Ectodermal cell (in vitro differentiated cells): ENCODE measurements at regions not wholly inside any gene's neighbourhood (a gene's known extent, or its start where the extent isn't known, plus 50 kb on each side); places are given as distances from the start of the nearest gene placed in this dataset.

ENCODE experiments used
- H3K27ac ChIP-seq: 2 replicates; pipeline ENCODE4 v1.7.0; 2013; ENCODE audit warnings: mild to moderate bottlenecking, low read depth, low read length; ENCODE audit not compliant: insufficient read depth, poor library complexity, severe bottlenecking
- H3K27me3 ChIP-seq: 2 replicates; pipeline ENCODE4 v1.7.0; 2013; ENCODE audit warnings: mild to moderate bottlenecking, low read length; ENCODE audit not compliant: insufficient read depth, control insufficient read depth, poor library complexity, severe bottlenecking
- H3K36me3 ChIP-seq: one replicate; pipeline ENCODE4 v1.7.0; 2013; ENCODE audit warnings: low read length; ENCODE audit not compliant: control insufficient read depth, insufficient read depth
- H3K4me1 ChIP-seq: one replicate; pipeline ENCODE4 v1.7.0; 2013; ENCODE audit warnings: low read length; ENCODE audit not compliant: control insufficient read depth, insufficient read depth
- H3K4me3 ChIP-seq: 2 replicates; pipeline ENCODE4 v1.7.0; 2013; ENCODE audit warnings: low read depth, low read length, control low read depth; ENCODE audit not compliant: insufficient read depth
- H3K9me3 ChIP-seq: 2 replicates; pipeline ENCODE4 v1.7.0; 2013; ENCODE audit warnings: mild to moderate bottlenecking, low read length, moderate library complexity; ENCODE audit not compliant: control insufficient read depth
- whole genome bisulfite sequencing, 2 experiments: methylation state at CpG; one replicate each; pipeline ENCODE4 v1.1.7; 2013; ENCODE audit warnings: missing lambda C conversion rate in 2 of 2; 5-methylcytosine and 5-hydroxymethylcytosine counted together

DNA sequence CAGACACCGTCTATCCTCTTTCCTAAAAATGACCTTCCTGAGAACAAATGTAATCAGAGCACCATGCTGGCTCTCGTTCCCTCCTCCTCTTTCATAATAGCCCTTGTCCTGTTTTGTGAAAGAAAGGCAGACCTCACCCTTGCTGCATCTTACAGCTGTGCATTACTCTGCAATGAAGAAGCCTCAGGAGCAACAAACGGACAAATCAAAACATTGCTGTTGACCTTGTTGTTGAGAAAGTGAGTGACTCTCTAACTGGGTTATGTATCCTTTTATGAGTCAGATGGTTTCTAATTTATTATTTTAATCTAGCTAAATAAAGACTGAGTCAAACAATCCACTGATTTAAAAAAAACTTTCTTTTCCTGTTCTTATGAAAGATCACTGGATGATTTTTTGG, 180.9 kb downstream of the RPS29 start:
- no peaks in the 10 kb centered on the region for H3K36me3 ChIP-seq
- H3K27me3 ChIP-seq = no peaks in the 10 kb centered on the region
- H3K4me1 ChIP-seq = no peaks in the 10 kb centered on the region
- H3K9me3 ChIP-seq = no peaks in the 10 kb centered on the region
- WGBS, 2 experiments = 73 to 78% methylated on average over 3 of the region's 3 CpGs
- no peak overlapping the region for H3K4me3 ChIP-seq
- no peak overlapping the region for H3K27ac ChIP-seq

- WGBS, 2 experiments = 90 to 100% methylated on average over 1 of the region's 2 CpGs
- H3K4me3 ChIP-seq = no peak overlapping the region
- H3K9me3 ChIP-seq = no peaks in the 10 kb centered on the region
- H3K4me1 ChIP-seq = no peaks in the 10 kb centered on the region
- no peaks in the 10 kb centered on the region for H3K27me3 ChIP-seq
- no peaks in the 10 kb centered on the region for H3K36me3 ChIP-seq
- H3K27ac ChIP-seq = no peak overlapping the region
These were observed 184.8 kb downstream of the RPS29 start for GRCh38 chr14:49401373-49401772.

DNA sequence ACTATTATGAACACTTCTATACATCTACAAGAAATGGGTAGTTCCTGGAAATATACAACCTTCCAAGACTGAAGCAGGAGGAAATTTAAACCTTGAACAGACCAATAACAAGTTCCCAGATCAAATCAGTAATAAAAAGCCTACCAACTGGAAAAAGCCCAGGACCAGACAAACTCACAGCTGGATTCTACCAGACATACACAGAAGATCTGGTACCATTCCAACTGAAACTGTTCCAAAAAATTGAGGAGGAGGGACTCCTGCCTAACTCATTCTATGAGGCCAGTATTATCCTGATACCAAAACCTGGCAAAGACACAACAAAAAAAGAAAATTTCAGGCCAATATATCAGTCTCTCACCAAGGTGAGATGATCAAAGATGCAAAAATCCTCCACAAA, 189.4 kb downstream of the RPS29 start:
- Histone ChIP-seq H3K27me3 (no peaks in the 10 kb centered on the region), H3K4me1 (no peaks in the 10 kb centered on the region), H3K9me3 (no peaks in the 10 kb centered on the region), H3K27ac (no peak overlapping the region), H3K4me3 (no peak overlapping the region), H3K36me3 (no peaks in the 10 kb centered on the region)

DNA sequence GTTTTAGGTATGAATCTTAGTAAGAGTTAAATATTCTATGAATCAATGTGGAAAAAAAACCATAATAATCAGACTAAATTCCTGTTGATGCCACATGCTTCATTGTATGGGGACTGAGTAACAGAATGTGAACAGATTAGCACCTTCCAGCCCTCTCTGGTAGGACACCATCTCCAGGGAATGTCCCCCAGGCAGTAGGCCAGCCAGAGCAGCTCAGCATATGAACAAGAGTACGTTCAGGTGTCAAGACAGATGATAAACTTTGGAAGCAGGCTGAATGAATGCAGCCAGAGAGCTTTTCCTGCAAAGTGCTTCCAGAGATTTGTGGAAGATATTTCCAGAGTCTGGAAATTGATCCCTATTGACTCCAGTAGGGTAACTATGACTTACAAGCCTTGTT, 204.4 kb downstream of the RPS29 start:
- H3K4me1 ChIP-seq = no peaks in the 10 kb centered on the region

GRCh38 chr14:49367696-49368095, 218.5 kb downstream of the RPS29 start:
- Histone ChIP-seq H3K9me3 (no peaks in the 10 kb centered on the region), H3K4me3 (no peak overlapping the region), H3K27ac (no peak overlapping the region), H3K27me3 (peaks cover 14% of the 10 kb centered on the region), H3K4me1 (peaks cover 14% of the 10 kb centered on the region), H3K36me3 (no peaks in the 10 kb centered on the region)
- 88 to 90% methylated on average over 3 of the region's 3 CpGs for WGBS, 2 experiments

More for the DNA sequence above, 204.4 kb downstream of the RPS29 start:
- 91 to 100% methylated on average over 1 of the region's 1 CpG for WGBS, 2 experiments
- H3K4me3 ChIP-seq = no peak overlapping the region
- no peaks in the 10 kb centered on the region for H3K9me3 ChIP-seq
- H3K27ac ChIP-seq = no peak overlapping the region
- H3K27me3 ChIP-seq = peaks cover 4% of the 10 kb centered on the region
- no peaks in the 10 kb centered on the region for H3K36me3 ChIP-seq

DNA sequence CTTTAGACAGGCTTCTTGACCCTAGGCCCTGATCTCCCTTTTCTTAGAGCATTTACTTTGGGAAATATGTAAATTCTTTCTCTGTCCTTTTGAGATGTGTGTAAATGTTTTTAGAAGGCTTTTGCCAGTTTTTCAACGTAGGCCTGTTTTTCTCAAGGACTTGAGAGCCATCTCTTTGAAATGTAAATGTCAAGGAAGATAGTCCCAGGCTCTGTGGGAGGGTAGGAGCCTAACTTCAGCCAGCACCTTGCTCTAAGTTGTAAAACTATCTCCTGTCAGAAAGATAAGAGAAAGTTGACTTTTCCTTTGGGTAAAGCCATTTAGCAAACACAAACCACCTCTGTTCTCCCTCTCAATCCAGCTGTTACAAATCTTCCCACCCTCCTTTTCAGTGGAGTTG, 219.8 kb downstream of the RPS29 start:
- 6 to 8% methylated on average over 1 of the region's 1 CpG for WGBS, 2 experiments
- Histone ChIP-seq H3K36me3 (no peaks in the 10 kb centered on the region), H3K4me3 (no peak overlapping the region), H3K27ac (no peak overlapping the region), H3K4me1 (peaks cover 14% of the 10 kb centered on the region), H3K27me3 (peaks cover 14% of the 10 kb centered on the region), H3K9me3 (no peaks in the 10 kb centered on the region)

- Histone ChIP-seq H3K27me3 (peaks cover 14% of the 10 kb centered on the region), H3K9me3 (no peaks in the 10 kb centered on the region), H3K36me3 (no peaks in the 10 kb centered on the region), H3K4me3 (no peak overlapping the region), H3K27ac (no peak overlapping the region), H3K4me1 (peaks cover 14% of the 10 kb centered on the region)
- WGBS, 2 experiments = 80 to 100% methylated on average over 1 of the region's 1 CpG
These were observed 221.4 kb downstream of the RPS29 start for GRCh38 chr14:49364752-49365117.

DNA sequence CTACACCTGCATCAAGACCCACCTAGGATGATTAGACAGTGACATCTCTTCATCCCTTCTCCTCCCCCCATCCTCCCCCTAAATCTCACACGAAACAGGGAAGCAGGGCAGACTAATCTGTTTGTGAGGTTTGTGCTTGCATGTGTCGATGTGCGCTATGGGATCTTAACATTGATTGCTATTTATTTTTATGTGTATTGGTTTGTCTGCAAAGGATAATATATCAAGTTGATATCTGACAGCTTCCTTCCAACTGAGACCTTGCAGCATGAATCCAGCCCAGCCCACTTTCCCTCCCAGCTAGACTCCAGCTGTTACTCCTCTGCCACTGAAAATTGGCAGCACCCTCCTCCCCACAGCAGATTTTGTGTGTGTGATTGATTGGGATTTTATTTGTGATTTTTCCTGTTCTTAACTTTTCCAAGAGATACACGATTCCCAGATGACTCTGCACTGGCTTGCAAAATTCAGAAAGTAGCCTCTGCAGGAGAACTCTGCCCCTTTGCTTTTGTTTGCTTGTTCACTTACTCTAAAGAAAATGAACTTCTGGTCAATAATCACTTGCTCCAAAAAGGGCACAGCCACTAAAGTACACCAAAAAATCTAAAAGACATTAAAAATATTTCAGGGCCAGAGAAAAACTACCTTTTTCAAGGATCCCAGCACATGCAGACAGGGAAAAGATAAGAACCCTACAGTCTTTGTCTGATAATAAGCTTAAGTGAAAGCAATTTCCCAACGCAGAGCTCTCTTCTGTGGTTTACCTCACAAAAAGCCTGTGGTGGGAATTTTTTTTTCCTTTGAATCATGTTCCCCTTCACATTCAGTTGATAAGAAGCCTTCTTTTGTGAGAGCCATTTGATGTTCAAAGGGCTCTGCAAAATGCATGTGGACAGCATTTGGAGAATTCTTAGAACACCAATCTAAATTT, 222.1 kb downstream of the RPS29 start:
- Histone ChIP-seq H3K27me3 (peaks cover 12% of the 10 kb centered on the region), H3K27ac (no peak overlapping the region), H3K4me3 (no peak overlapping the region)

DNA sequence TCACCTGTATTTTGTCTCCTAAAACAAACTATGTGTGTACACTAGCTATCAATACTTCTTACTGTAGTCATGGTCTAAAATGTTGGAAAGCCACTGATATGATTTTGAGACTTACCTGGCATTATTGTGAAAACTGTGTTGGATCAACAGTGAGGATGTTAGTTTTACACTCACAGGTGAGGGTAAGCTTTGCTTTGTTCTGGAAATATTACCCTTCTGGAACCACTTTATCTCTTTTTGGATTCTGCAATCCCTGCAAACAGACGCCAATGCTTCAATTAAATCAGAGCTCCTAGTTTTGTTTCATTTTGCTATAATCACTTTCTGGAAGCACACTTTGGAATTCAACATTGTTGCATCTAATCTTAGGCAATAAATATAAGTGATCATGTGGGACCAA, 223.3 kb downstream of the RPS29 start:
- Histone ChIP-seq H3K36me3 (no peaks in the 10 kb centered on the region), H3K27me3 (peaks cover 3% of the 10 kb centered on the region), H3K4me1 (peaks cover 14% of the 10 kb centered on the region), H3K9me3 (no peaks in the 10 kb centered on the region), H3K4me3 (no peak overlapping the region), H3K27ac (no peak overlapping the region)
- 88% methylated on average over 1 of the region's 1 CpG for WGBS, 2 experiments

More for the DNA sequence above, 222.1 kb downstream of the RPS29 start:
- peaks cover 14% of the 10 kb centered on the region for H3K4me1 ChIP-seq
- 53 to 59% methylated on average over 3 to 5 of the region's 5 CpGs for WGBS, 2 experiments
- no peaks in the 10 kb centered on the region for H3K36me3 ChIP-seq
- H3K9me3 ChIP-seq = no peaks in the 10 kb centered on the region

GRCh38 chr14:49339130-49339529, 247.1 kb downstream of the RPS29 start:
- H3K27me3 ChIP-seq = no peaks in the 10 kb centered on the region
- no peaks in the 10 kb centered on the region for H3K9me3 ChIP-seq
- H3K4me1 ChIP-seq = no peaks in the 10 kb centered on the region
- no peaks in the 10 kb centered on the region for H3K36me3 ChIP-seq
- no peak overlapping the region for H3K27ac ChIP-seq
- WGBS, 2 experiments = 92 to 95% methylated on average over 3 of the region's 3 CpGs
- H3K4me3 ChIP-seq = no peak overlapping the region
